Duodenal mucosa (tissue), 2 donors: ENCODE measurements at regions not wholly inside any gene's neighbourhood (a gene's known extent, or its start where the extent isn't known, plus 50 kb on each side); places are given as distances from the start of the nearest gene placed in this dataset.

Experiments used
- H3K27ac ChIP-seq: one replicate; pipeline ENCODE4 v1.7.0; 2013; ENCODE audit warnings: low read depth, low read length
- H3K27me3 ChIP-seq, 2 donors: one replicate each; pipeline ENCODE4 v1.7.0; 2013; ENCODE audit warnings: low read length in 2 of 2, control low read depth in 1 of 2; ENCODE audit not compliant: insufficient read depth in 2 of 2, control insufficient read depth in 1 of 2
- H3K36me3 ChIP-seq, 2 donors: one replicate each; pipeline ENCODE4 v1.7.0; 2013; ENCODE audit warnings: low read length in 2 of 2, control low read depth in 1 of 2; ENCODE audit not compliant: insufficient read depth in 2 of 2, control insufficient read depth in 1 of 2
- H3K4me1 ChIP-seq, 2 donors: one replicate each; pipeline ENCODE4 v1.7.0; 2013; ENCODE audit warnings: low read length in 2 of 2, control low read depth in 1 of 2; ENCODE audit not compliant: insufficient read depth in 2 of 2, control insufficient read depth in 1 of 2
- H3K4me3 ChIP-seq, 2 donors: one replicate each; pipeline ENCODE4 v1.7.0; 2013; ENCODE audit warnings: low read length in 2 of 2, low read depth in 1 of 2
- H3K9ac ChIP-seq, 2 donors: one replicate each; pipeline ENCODE4 v1.7.0; 2013; ENCODE audit warnings: low read length in 2 of 2, low read depth in 1 of 2
- H3K9me3 ChIP-seq, 2 donors: one replicate each; pipeline ENCODE4 v1.7.0; 2013; ENCODE audit warnings: low read length in 2 of 2, control low read depth in 1 of 2; ENCODE audit not compliant: control insufficient read depth in 1 of 2

GRCh38 chr1:188551176-188551575, 1722.4 kb downstream of the PLA2G4A start:
- H3K4me3 ChIP-seq: no peak overlapping the region
- H3K36me3 ChIP-seq: no peaks in the 10 kb centered on the region
- no peak overlapping the region for H3K9ac ChIP-seq
- H3K27me3 ChIP-seq: no peaks in the 10 kb centered on the region
- H3K27ac ChIP-seq: no peak overlapping the region
- H3K9me3 ChIP-seq: no peaks in the 10 kb centered on the region
- no peaks in the 10 kb centered on the region for H3K4me1 ChIP-seq

DNA sequence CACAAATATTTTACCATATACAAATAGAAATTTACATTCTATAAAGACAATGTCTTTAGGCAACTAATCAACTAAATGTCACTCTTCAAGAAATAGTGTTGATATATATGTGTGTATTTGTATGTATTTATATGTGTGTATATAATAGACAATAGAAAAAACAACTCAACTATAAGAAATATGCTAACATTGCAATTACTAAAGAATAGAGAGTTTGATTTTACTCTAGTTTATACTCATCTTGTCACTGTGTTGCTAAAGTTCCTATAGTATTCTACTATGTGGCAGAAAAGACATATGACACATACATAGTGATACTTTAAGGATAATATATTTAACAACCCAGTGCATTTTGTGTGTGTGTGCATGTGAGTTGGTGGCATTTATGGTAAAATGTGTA, 1728.3 kb downstream of the PLA2G4A start:
- no peaks in the 10 kb centered on the region for H3K36me3 ChIP-seq
- no peak overlapping the region for H3K27ac ChIP-seq
- H3K4me1 ChIP-seq: no peaks in the 10 kb centered on the region
- H3K27me3 ChIP-seq: no peaks in the 10 kb centered on the region
- no peak overlapping the region for H3K9ac ChIP-seq
- H3K9me3 ChIP-seq: no peaks in the 10 kb centered on the region
- H3K4me3 ChIP-seq: no peak overlapping the region

- H3K27ac ChIP-seq: no peak overlapping the region
- H3K36me3 ChIP-seq: no peaks in the 10 kb centered on the region
- H3K27me3 ChIP-seq: no peaks in the 10 kb centered on the region
- H3K9me3 ChIP-seq: no peaks in the 10 kb centered on the region
- no peak overlapping the region for H3K4me3 ChIP-seq
- no peak overlapping the region for H3K9ac ChIP-seq
- H3K4me1 ChIP-seq: no peaks in the 10 kb centered on the region
Observed at GRCh38 chr1:188582911-188583532, 1754.3 kb downstream of the PLA2G4A start.

DNA sequence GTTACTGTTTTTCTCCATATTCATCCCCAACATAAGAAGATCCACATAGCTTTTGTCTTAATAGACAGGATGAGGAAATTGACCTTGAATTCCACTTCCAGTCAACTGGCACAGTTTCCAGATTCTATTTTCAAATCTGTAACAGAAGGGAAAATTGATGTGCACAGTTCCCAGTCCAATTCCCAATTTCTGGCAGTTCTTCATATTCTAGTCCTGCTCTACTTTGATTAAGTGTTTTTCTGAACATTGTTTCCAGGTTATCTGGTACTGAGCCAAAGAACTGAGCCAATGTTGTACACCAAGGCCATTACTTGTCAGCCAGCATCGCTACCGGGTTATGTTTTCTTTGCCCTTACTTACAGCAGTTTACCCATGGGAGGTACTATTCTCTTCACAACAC, 1755.4 kb downstream of the PLA2G4A start:
- no peaks in the 10 kb centered on the region for H3K36me3 ChIP-seq
- H3K9ac ChIP-seq: no peak overlapping the region
- H3K4me1 ChIP-seq: no peaks in the 10 kb centered on the region
- H3K4me3 ChIP-seq: no peak overlapping the region
- H3K9me3 ChIP-seq: no peaks in the 10 kb centered on the region
- no peaks in the 10 kb centered on the region for H3K27me3 ChIP-seq
- no peak overlapping the region for H3K27ac ChIP-seq

- no peak overlapping the region for H3K4me3 ChIP-seq
- no peaks in the 10 kb centered on the region for H3K36me3 ChIP-seq
- no peaks in the 10 kb centered on the region for H3K27me3 ChIP-seq
- peaks cover 0 to 7% of the 10 kb centered on the region in 2 donors for H3K9me3 ChIP-seq
- no peak overlapping the region for H3K9ac ChIP-seq
- no peak overlapping the region for H3K27ac ChIP-seq
- H3K4me1 ChIP-seq: no peaks in the 10 kb centered on the region
Observed at GRCh38 chr1:188590641-188591040, 1761.9 kb downstream of the PLA2G4A start.

- Histone ChIP-seq H3K4me3 (no peak overlapping the region), H3K9ac (no peak overlapping the region), H3K4me1 (no peaks in the 10 kb centered on the region), H3K36me3 (no peaks in the 10 kb centered on the region), H3K27ac (no peak overlapping the region), H3K9me3 (peaks cover 0 to 7% of the 10 kb centered on the region in 2 donors), H3K27me3 (no peaks in the 10 kb centered on the region)
Observed at GRCh38 chr1:188594542-188595235, 1765.9 kb downstream of the PLA2G4A start.

- Histone ChIP-seq H3K36me3 (no peaks in the 10 kb centered on the region), H3K27me3 (no peaks in the 10 kb centered on the region), H3K4me3 (no peak overlapping the region), H3K9me3 (peaks cover 0 to 4% of the 10 kb centered on the region in 2 donors), H3K27ac (no peak overlapping the region), H3K4me1 (no peaks in the 10 kb centered on the region), H3K9ac (no peak overlapping the region)
Observed at GRCh38 chr1:188599313-188599712, 1770.6 kb downstream of the PLA2G4A start.

DNA sequence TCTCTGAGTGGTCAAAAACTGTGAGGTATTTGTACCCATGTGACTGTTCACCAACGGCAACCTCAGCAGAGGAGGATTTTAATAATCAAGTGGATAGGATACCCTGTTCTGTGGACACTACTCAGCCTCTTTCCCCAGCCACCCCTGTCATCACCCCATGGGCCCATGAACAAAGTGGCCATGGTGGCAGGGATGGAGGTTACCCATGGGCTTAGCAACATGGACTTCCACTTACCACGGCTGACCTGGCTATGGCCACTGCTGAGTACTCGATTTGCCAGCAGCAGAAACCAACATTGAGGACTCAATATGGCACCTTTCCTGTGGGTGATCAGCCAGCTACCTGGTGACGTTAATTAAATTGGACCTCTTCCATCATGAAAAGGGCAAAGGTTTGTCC, 1782.7 kb downstream of the PLA2G4A start:
- H3K27me3 ChIP-seq: no peaks in the 10 kb centered on the region
- H3K9ac ChIP-seq: no peak overlapping the region
- no peaks in the 10 kb centered on the region for H3K4me1 ChIP-seq
- H3K4me3 ChIP-seq: no peak overlapping the region
- H3K36me3 ChIP-seq: no peaks in the 10 kb centered on the region
- no peak overlapping the region for H3K27ac ChIP-seq
- peaks cover 6 to 29% of the 10 kb centered on the region in 2 donors for H3K9me3 ChIP-seq

- Histone ChIP-seq H3K9me3 (peaks cover 6 to 16% of the 10 kb centered on the region in 2 donors), H3K4me3 (no peak overlapping the region), H3K4me1 (no peaks in the 10 kb centered on the region), H3K27me3 (no peaks in the 10 kb centered on the region), H3K27ac (no peak overlapping the region), H3K36me3 (no peaks in the 10 kb centered on the region), H3K9ac (no peak overlapping the region)
Observed at GRCh38 chr1:188615321-188615720, 1786.6 kb downstream of the PLA2G4A start.

GRCh38 chr1:188620236-188620635, 1791.5 kb downstream of the PLA2G4A start:
- Histone ChIP-seq H3K27me3 (no peaks in the 10 kb centered on the region), H3K9me3 (no peaks in the 10 kb centered on the region), H3K4me1 (no peaks in the 10 kb centered on the region), H3K27ac (no peak overlapping the region), H3K36me3 (no peaks in the 10 kb centered on the region), H3K9ac (no peak overlapping the region), H3K4me3 (no peak overlapping the region)
